Endodermal cell (in vitro differentiated cells): ENCODE measurements at regions not wholly inside any gene's neighbourhood (a gene's known extent, or its start where the extent isn't known, plus 50 kb on each side); places are given as distances from the start of the nearest gene placed in this dataset.
A peak's percentile ranks its signal among the peaks of the same experiment; 100 is the strongest.
"Not testable (repeated sequence)": the region's sequence is repeated elsewhere in the genome, so short reads cannot be mapped to it uniquely, and the experiment has no call there.

Source experiments
- DNase-seq: peaks from one replicate; pipeline ENCODE4 v3.0.0-alpha.2; 2017
- H3K27ac ChIP-seq: 2 replicates; pipeline ENCODE4 v1.5.1; 2013; ENCODE audit warnings: mild to moderate bottlenecking, low read depth, low read length, moderate library complexity
- H3K27me3 ChIP-seq: 2 replicates; pipeline ENCODE4 v1.6.1; 2013; ENCODE audit warnings: mild to moderate bottlenecking, low read length, moderate library complexity; ENCODE audit not compliant: insufficient read depth, control insufficient read depth, poor library complexity, severe bottlenecking
- H3K36me3 ChIP-seq: 2 replicates; pipeline ENCODE4 v1.7.0; 2013; ENCODE audit warnings: mild to moderate bottlenecking, low read length, moderate library complexity; ENCODE audit not compliant: control insufficient read depth, insufficient read depth
- H3K4me1 ChIP-seq: one replicate; pipeline ENCODE4 v1.7.0; 2013; ENCODE audit warnings: low read length; ENCODE audit not compliant: control insufficient read depth, insufficient read depth
- H3K4me3 ChIP-seq: 2 replicates; pipeline ENCODE4 v1.5.1; 2013; ENCODE audit warnings: mild to moderate bottlenecking, low read length, moderate library complexity
- H3K9ac ChIP-seq: 2 replicates; pipeline ENCODE4 v1.6.1; 2013; ENCODE audit warnings: mild to moderate bottlenecking, low read length, moderate library complexity; ENCODE audit not compliant: poor library complexity, severe bottlenecking; ENCODE audit errors: extremely low read depth
- H3K9me3 ChIP-seq: 2 replicates; pipeline ENCODE4 v1.6.1; 2013; ENCODE audit warnings: mild to moderate bottlenecking, low read length, moderate library complexity; ENCODE audit not compliant: control insufficient read depth
- H3K27ac Mint-ChIP-seq: 2 replicates; pipeline ENCODE4 v1.8.0; 2020; ENCODE audit warnings: mixed read lengths
- H3K27me3 Mint-ChIP-seq: 2 replicates; pipeline ENCODE4 v1.8.0; 2021; ENCODE audit warnings: mild to moderate bottlenecking, mixed read lengths; ENCODE audit not compliant: insufficient read depth
- H3K36me3 Mint-ChIP-seq: 2 replicates; pipeline ENCODE4 v1.8.0; 2020; ENCODE audit warnings: low read depth, mixed read lengths
- H3K4me1 Mint-ChIP-seq: 2 replicates; pipeline ENCODE4 v1.8.0; 2020; ENCODE audit warnings: mixed read lengths
- H3K4me3 Mint-ChIP-seq: 2 replicates; pipeline ENCODE4 v1.8.0; 2020; ENCODE audit warnings: mild to moderate bottlenecking, moderate library complexity, mixed read lengths
- H3K9me3 Mint-ChIP-seq: 2 replicates; pipeline ENCODE4 v1.8.0; 2020; ENCODE audit warnings: mild to moderate bottlenecking, mixed read lengths
- CTCF ChIP-seq: fragments of 200-600 bp; sonication (generic); conservative IDR thresholded peaks from 2 replicates; pipeline ENCODE4 v1.5.0; 2021; ENCODE audit warnings: antibody characterized with exemption, mild to moderate bottlenecking
- WGBS, 2 experiments: methylation state at CpG; one replicate each; pipeline versions ENCODE4 v1.1.5 to v1.1.7; 2013; ENCODE audit warnings: missing lambda C conversion rate in 2 of 2, mixed read lengths in 1 of 2; ENCODE audit not compliant: insufficient coverage in 1 of 2, insufficient read length in 1 of 2; 5-methylcytosine and 5-hydroxymethylcytosine counted together

- TF ChIP-seq CTCF: peak; percentile 93
- no peaks in the 10 kb centered on the region for H3K9me3 Mint-ChIP-seq
- H3K27ac Mint-ChIP-seq: no peak overlapping the region
- H3K36me3 Mint-ChIP-seq: no peaks in the 10 kb centered on the region
- H3K36me3 ChIP-seq: no peaks in the 10 kb centered on the region
- DNase-seq: peak; percentile 94
- H3K4me1 ChIP-seq: no peaks in the 10 kb centered on the region
- H3K4me3 ChIP-seq: peak overlapping the region; percentile 72
- WGBS, 2 experiments: 11 to 15% methylated on average over 23 to 47 of the region's 52 CpGs
- no peaks in the 10 kb centered on the region for H3K9me3 ChIP-seq
- no peak overlapping the region for H3K27ac ChIP-seq
- peaks cover 64% of the 10 kb centered on the region for H3K27me3 Mint-ChIP-seq
- H3K27me3 ChIP-seq: peaks cover 42% of the 10 kb centered on the region
- no peak overlapping the region for H3K9ac ChIP-seq
- H3K4me1 Mint-ChIP-seq: peaks cover 8% of the 10 kb centered on the region
- peak overlapping the region; percentile 50 for H3K4me3 Mint-ChIP-seq
Observed at GRCh38 chr5:1644810-1645571, 121.2 kb upstream of the LPCAT1 start.

GRCh38 chr5:1644393-1644809, 120.6 kb upstream of the LPCAT1 start:
- H3K4me1 ChIP-seq, H3K4me3 Mint-ChIP-seq, H3K9ac ChIP-seq, H3K4me3 ChIP-seq, H3K9me3 ChIP-seq, H3K9me3 Mint-ChIP-seq, H3K36me3 Mint-ChIP-seq, H3K36me3 ChIP-seq, DNase-seq, H3K27ac ChIP-seq, H3K27ac Mint-ChIP-seq, H3K4me1 Mint-ChIP-seq: not testable (repeated sequence)
- WGBS, 2 experiments: 10% methylated on average over 6 to 15 of the region's 22 CpGs
- peaks cover 37% of the 10 kb centered on the region for H3K27me3 ChIP-seq
- H3K27me3 Mint-ChIP-seq: peaks cover 59% of the 10 kb centered on the region

- DNase-seq: peak; percentile 76
- Histone ChIP-seq H3K9me3 (no peaks in the 10 kb centered on the region), H3K27ac (no peak overlapping the region), H3K4me3 (no peak overlapping the region), H3K9ac (no peak overlapping the region), H3K36me3 (no peaks in the 10 kb centered on the region), H3K4me1 (no peaks in the 10 kb centered on the region), H3K27me3 (peaks cover 31% of the 10 kb centered on the region)
- WGBS, 2 experiments: 21 to 38% methylated on average over 8 to 14 of the region's 14 CpGs
- Mint-ChIP-seq H3K36me3 (no peaks in the 10 kb centered on the region), H3K4me3 (no peak overlapping the region), H3K9me3 (no peaks in the 10 kb centered on the region), H3K27me3 (peaks cover 53% of the 10 kb centered on the region), H3K4me1 (peaks cover 8% of the 10 kb centered on the region), H3K27ac (no peak overlapping the region)
- no peak for TF ChIP-seq CTCF
Observed at GRCh38 chr5:1643651-1644392, 120.1 kb upstream of the LPCAT1 start.
